ENCODE measurements at regions not wholly inside any gene's neighbourhood (a gene's known extent, or its start where the extent isn't known, plus 50 kb on each side); places are given as distances from the start of the nearest gene placed in this dataset.

GRCh38 chr1:65495137-65495536 is 74.7 kb downstream of the LEPR start:
- no peak overlapping the region for H3K27ac ChIP-seq (ENCODE audit: low read length)
- no peaks in the 10 kb centered on the region for H3K36me3 ChIP-seq (replicated peaks; ENCODE audit: insufficient read depth, low read length)
- H3K27me3 ChIP-seq (replicated peaks; ENCODE audit: insufficient read depth, low read length): no peaks in the 10 kb centered on the region
- H3F3A ChIP-seq (ENCODE audit: insufficient read depth, low read length): no peaks in the 10 kb centered on the region
- no peak for DNase-seq
- H3K4me3 ChIP-seq (ENCODE audit: low read length): no peak overlapping the region
- H3K79me2 ChIP-seq (ENCODE audit: low read length): no peaks in the 10 kb centered on the region
- H2AFZ ChIP-seq (ENCODE audit: low read length): no peak overlapping the region
- no peaks in the 10 kb centered on the region for H3K9me3 ChIP-seq (replicated peaks; ENCODE audit: insufficient read depth, low read length)
- no peak for TF ChIP-seq EZH2 (optimal IDR thresholded peaks at IDR 0.05; ENCODE audit: low read depth, low read length)
- TF ChIP-seq, protein P1, sequence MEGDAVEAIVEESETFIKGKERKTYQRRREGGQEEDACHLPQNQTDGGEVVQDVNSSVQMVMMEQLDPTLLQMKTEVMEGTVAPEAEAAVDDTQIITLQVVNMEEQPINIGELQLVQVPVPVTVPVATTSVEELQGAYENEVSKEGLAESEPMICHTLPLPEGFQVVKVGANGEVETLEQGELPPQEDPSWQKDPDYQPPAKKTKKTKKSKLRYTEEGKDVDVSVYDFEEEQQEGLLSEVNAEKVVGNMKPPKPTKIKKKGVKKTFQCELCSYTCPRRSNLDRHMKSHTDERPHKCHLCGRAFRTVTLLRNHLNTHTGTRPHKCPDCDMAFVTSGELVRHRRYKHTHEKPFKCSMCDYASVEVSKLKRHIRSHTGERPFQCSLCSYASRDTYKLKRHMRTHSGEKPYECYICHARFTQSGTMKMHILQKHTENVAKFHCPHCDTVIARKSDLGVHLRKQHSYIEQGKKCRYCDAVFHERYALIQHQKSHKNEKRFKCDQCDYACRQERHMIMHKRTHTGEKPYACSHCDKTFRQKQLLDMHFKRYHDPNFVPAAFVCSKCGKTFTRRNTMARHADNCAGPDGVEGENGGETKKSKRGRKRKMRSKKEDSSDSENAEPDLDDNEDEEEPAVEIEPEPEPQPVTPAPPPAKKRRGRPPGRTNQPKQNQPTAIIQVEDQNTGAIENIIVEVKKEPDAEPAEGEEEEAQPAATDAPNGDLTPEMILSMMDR (IDR thresholded peaks at IDR 0.05; ENCODE audit: low read length): no peak
- no peak for TF ChIP-seq EZH2phosphoT487 (IDR thresholded peaks at IDR 0.05; ENCODE audit: low read length)
- no peak overlapping the region for H3K4me2 ChIP-seq (ENCODE audit: low read depth, low read length)
- no peaks in the 10 kb centered on the region for H4K20me1 ChIP-seq (ENCODE audit: insufficient read depth, low read length)
- no peaks in the 10 kb centered on the region for H3K4me1 ChIP-seq (ENCODE audit: low read length)
- no peak overlapping the region for H3K9ac ChIP-seq (ENCODE audit: low read length)
- H3K9me2 ChIP-seq (replicated peaks; ENCODE audit: insufficient read depth, low read length): no peaks in the 10 kb centered on the region

GRCh38 chr1:65497256-65497830 is 76.9 kb downstream of the LEPR start:
- Histone ChIP-seq H3K79me2 (ENCODE audit: low read length) (no peaks in the 10 kb centered on the region), H3K9ac (ENCODE audit: low read length) (no peak overlapping the region), H3K4me2 (ENCODE audit: low read depth, low read length) (no peak overlapping the region), H3K4me3 (ENCODE audit: low read length) (no peak overlapping the region), H2AFZ (ENCODE audit: low read length) (no peak overlapping the region), H4K20me1 (ENCODE audit: insufficient read depth, low read length) (no peaks in the 10 kb centered on the region), H3K27ac (ENCODE audit: low read length) (no peak overlapping the region), H3K9me2 (replicated peaks; ENCODE audit: insufficient read depth, low read length) (no peaks in the 10 kb centered on the region), H3K4me1 (ENCODE audit: low read length) (no peaks in the 10 kb centered on the region), H3K27me3 (replicated peaks; ENCODE audit: insufficient read depth, low read length) (no peaks in the 10 kb centered on the region), H3K36me3 (replicated peaks; ENCODE audit: insufficient read depth, low read length) (no peaks in the 10 kb centered on the region), H3F3A (ENCODE audit: insufficient read depth, low read length) (no peaks in the 10 kb centered on the region), H3K9me3 (replicated peaks; ENCODE audit: insufficient read depth, low read length) (no peaks in the 10 kb centered on the region)
- TF ChIP-seq EZH2phosphoT487 (IDR thresholded peaks at IDR 0.05; ENCODE audit: low read length) (no peak), EZH2 (optimal IDR thresholded peaks at IDR 0.05; ENCODE audit: low read depth, low read length) (no peak)
- TF ChIP-seq, protein P1 (IDR thresholded peaks at IDR 0.05; ENCODE audit: low read length): no peak
- no peak for DNase-seq

DNA sequence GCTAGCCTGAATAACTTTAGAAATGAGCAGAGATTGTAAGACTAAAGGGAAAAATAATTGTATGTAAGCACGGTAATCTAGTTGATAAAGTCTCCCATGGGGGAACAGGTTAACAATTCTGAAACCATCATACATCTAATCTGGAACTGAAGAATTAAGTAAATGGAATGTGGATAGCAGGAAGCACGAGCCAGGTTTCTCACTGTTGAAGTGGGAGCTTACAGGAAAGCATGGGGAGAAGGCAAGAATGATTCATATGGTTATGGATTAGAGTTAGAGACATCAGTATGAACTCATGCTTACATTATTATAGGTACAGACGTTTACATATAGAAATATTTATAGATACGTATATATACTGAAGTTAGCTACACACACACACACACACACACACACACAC is 83.0 kb downstream of the LEPR start:
- H3K36me3 ChIP-seq (replicated peaks; ENCODE audit: insufficient read depth, low read length): no peaks in the 10 kb centered on the region
- H3K79me2 ChIP-seq (ENCODE audit: low read length): no peaks in the 10 kb centered on the region
- no peak for DNase-seq
- H3K4me3 ChIP-seq (ENCODE audit: low read length): no peak overlapping the region
- H3K4me1 ChIP-seq (ENCODE audit: low read length): no peaks in the 10 kb centered on the region
- H4K20me1 ChIP-seq (ENCODE audit: insufficient read depth, low read length): no peaks in the 10 kb centered on the region
- H3K9ac ChIP-seq (ENCODE audit: low read length): no peak overlapping the region
- H3F3A ChIP-seq (ENCODE audit: insufficient read depth, low read length): no peaks in the 10 kb centered on the region
- H3K9me2 ChIP-seq (replicated peaks; ENCODE audit: insufficient read depth, low read length): no peaks in the 10 kb centered on the region
- no peaks in the 10 kb centered on the region for H3K27me3 ChIP-seq (replicated peaks; ENCODE audit: insufficient read depth, low read length)
- TF ChIP-seq EZH2phosphoT487 (IDR thresholded peaks at IDR 0.05; ENCODE audit: low read length) (no peak), EZH2 (optimal IDR thresholded peaks at IDR 0.05; ENCODE audit: low read depth, low read length) (no peak)
- TF ChIP-seq, protein P1 (IDR thresholded peaks at IDR 0.05; ENCODE audit: low read length): no peak
- H2AFZ ChIP-seq (ENCODE audit: low read length): no peak overlapping the region
- H3K4me2 ChIP-seq (ENCODE audit: low read depth, low read length): no peak overlapping the region
- no peak overlapping the region for H3K27ac ChIP-seq (ENCODE audit: low read length)
- no peaks in the 10 kb centered on the region for H3K9me3 ChIP-seq (replicated peaks; ENCODE audit: insufficient read depth, low read length)

All from MM.1S (cell line).